ENCODE measurements at regions not wholly inside any gene's neighbourhood (a gene's known extent, or its start where the extent isn't known, plus 50 kb on each side); places are given as distances from the start of the nearest gene placed in this dataset.

DNA sequence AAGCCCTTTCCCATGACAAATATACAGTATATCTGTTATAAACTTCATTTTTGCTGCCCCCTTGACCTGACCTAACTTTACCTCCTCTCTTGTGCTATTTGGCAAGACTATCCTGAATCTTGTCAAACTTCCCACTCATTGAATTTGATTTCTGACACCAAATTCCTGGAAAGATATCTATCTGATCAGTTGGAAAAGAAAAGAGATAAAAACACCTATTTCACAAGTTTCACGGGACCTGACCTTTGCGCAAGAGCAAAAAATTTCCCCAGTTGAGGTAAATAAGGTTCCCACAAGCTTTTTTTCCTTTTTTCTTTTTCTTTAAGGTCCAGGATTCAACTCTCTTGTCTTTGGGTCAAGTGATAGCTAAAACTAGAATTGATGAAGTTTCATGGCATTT, 189.2 kb upstream of the LPP start:
- Histone ChIP-seq H4K20me1 (ENCODE audit: insufficient read depth) (no peaks in the 10 kb centered on the region), H3K79me2 (ENCODE audit: insufficient read depth) (no peaks in the 10 kb centered on the region), H3K4me3 (ENCODE audit: low read depth in 2 of 2, low read length in 1 of 2) (no peak overlapping the region), H3K4me1 (ENCODE audit: control insufficient read depth in 1 of 2, insufficient read depth in 2 of 2, low read depth in 1 of 2, low read length in 1 of 2) (no peaks in the 10 kb centered on the region), H3K27ac (ENCODE audit: low read depth in 2 of 2, low read length in 1 of 2) (no peak overlapping the region), H2AFZ (ENCODE audit: low read depth) (no peak overlapping the region), H3K4me2 (no peak overlapping the region), H3K9me2 (no peaks in the 10 kb centered on the region), H3K9me3 (no peaks in the 10 kb centered on the region), H3F3A (replicated peaks; ENCODE audit: insufficient read depth) (no peaks in the 10 kb centered on the region), H3K9ac (no peak overlapping the region), H3K27me3 (ENCODE audit: insufficient read depth) (no peaks in the 10 kb centered on the region), H3K36me3 (replicated peaks in 1 of 2; ENCODE audit: control insufficient read depth in 1 of 2, insufficient read depth in 2 of 2, low read length in 1 of 2) (no peaks in the 10 kb centered on the region)
- CTCF ChIA-PET = interaction anchor here (0.8 kb wide), 1 partner anchor 226 kb away, joined by 3 read pairs; no protein-coding TSS in a partner anchor
- POLR2A ChIA-PET = no interaction called here
- TF ChIP-seq, protein P1, sequence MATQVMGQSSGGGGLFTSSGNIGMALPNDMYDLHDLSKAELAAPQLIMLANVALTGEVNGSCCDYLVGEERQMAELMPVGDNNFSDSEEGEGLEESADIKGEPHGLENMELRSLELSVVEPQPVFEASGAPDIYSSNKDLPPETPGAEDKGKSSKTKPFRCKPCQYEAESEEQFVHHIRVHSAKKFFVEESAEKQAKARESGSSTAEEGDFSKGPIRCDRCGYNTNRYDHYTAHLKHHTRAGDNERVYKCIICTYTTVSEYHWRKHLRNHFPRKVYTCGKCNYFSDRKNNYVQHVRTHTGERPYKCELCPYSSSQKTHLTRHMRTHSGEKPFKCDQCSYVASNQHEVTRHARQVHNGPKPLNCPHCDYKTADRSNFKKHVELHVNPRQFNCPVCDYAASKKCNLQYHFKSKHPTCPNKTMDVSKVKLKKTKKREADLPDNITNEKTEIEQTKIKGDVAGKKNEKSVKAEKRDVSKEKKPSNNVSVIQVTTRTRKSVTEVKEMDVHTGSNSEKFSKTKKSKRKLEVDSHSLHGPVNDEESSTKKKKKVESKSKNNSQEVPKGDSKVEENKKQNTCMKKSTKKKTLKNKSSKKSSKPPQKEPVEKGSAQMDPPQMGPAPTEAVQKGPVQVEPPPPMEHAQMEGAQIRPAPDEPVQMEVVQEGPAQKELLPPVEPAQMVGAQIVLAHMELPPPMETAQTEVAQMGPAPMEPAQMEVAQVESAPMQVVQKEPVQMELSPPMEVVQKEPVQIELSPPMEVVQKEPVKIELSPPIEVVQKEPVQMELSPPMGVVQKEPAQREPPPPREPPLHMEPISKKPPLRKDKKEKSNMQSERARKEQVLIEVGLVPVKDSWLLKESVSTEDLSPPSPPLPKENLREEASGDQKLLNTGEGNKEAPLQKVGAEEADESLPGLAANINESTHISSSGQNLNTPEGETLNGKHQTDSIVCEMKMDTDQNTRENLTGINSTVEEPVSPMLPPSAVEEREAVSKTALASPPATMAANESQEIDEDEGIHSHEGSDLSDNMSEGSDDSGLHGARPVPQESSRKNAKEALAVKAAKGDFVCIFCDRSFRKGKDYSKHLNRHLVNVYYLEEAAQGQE (IDR thresholded peaks at IDR 0.05; ENCODE audit: low read depth, low read length) = no peak
- no peak for TF ChIP-seq TEAD4 (IDR thresholded peaks at IDR 0.05; ENCODE audit: borderline replicate concordance, insufficient read depth)
- TF ChIP-seq EZH2phosphoT487 (IDR thresholded peaks at IDR 0.05; ENCODE audit: borderline replicate concordance, low read depth) = no peak
- TF ChIP-seq, protein P2, sequence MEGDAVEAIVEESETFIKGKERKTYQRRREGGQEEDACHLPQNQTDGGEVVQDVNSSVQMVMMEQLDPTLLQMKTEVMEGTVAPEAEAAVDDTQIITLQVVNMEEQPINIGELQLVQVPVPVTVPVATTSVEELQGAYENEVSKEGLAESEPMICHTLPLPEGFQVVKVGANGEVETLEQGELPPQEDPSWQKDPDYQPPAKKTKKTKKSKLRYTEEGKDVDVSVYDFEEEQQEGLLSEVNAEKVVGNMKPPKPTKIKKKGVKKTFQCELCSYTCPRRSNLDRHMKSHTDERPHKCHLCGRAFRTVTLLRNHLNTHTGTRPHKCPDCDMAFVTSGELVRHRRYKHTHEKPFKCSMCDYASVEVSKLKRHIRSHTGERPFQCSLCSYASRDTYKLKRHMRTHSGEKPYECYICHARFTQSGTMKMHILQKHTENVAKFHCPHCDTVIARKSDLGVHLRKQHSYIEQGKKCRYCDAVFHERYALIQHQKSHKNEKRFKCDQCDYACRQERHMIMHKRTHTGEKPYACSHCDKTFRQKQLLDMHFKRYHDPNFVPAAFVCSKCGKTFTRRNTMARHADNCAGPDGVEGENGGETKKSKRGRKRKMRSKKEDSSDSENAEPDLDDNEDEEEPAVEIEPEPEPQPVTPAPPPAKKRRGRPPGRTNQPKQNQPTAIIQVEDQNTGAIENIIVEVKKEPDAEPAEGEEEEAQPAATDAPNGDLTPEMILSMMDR (IDR thresholded peaks at IDR 0.05) = no peak
- TF ChIP-seq, protein P3, sequence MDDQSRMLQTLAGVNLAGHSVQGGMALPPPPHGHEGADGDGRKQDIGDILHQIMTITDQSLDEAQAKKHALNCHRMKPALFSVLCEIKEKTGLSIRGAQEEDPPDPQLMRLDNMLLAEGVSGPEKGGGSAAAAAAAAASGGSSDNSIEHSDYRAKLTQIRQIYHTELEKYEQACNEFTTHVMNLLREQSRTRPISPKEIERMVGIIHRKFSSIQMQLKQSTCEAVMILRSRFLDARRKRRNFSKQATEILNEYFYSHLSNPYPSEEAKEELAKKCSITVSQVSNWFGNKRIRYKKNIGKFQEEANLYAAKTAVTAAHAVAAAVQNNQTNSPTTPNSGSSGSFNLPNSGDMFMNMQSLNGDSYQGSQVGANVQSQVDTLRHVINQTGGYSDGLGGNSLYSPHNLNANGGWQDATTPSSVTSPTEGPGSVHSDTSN (IDR thresholded peaks at IDR 0.05) = no peak
- TF ChIP-seq CHD2 (IDR thresholded peaks at IDR 0.05; ENCODE audit: low read length, partially characterized antibody) = no peak
- TF ChIP-seq NRF1 (IDR thresholded peaks at IDR 0.05; ENCODE audit: low read depth, low read length) = no peak
- no peak for TF ChIP-seq MEF2A (IDR thresholded peaks at IDR 0.05; ENCODE audit: borderline replicate concordance, low read depth)
- TF ChIP-seq ELF1 (IDR thresholded peaks at IDR 0.05) = no peak
- TF ChIP-seq RAD21 (IDR thresholded peaks at IDR 0.05; ENCODE audit: low read length) = no peak
- no peak for TF ChIP-seq FOXJ3 (CRISPR knock-in tag; IDR thresholded peaks at IDR 0.05)
- TF ChIP-seq RXRA (IDR thresholded peaks at IDR 0.05; ENCODE audit: borderline replicate concordance, low read depth) = no peak
- TF ChIP-seq TAF1 (IDR thresholded peaks at IDR 0.05; ENCODE audit: borderline replicate concordance, low read depth, low read length) = no peak
- TF ChIP-seq, protein P4, sequence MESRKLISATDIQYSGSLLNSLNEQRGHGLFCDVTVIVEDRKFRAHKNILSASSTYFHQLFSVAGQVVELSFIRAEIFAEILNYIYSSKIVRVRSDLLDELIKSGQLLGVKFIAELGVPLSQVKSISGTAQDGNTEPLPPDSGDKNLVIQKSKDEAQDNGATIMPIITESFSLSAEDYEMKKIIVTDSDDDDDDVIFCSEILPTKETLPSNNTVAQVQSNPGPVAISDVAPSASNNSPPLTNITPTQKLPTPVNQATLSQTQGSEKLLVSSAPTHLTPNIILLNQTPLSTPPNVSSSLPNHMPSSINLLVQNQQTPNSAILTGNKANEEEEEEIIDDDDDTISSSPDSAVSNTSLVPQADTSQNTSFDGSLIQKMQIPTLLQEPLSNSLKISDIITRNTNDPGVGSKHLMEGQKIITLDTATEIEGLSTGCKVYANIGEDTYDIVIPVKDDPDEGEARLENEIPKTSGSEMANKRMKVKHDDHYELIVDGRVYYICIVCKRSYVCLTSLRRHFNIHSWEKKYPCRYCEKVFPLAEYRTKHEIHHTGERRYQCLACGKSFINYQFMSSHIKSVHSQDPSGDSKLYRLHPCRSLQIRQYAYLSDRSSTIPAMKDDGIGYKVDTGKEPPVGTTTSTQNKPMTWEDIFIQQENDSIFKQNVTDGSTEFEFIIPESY (IDR thresholded peaks at IDR 0.05; ENCODE audit: borderline replicate concordance, low read depth) = no peak
- no peak for TF ChIP-seq YY1 (IDR thresholded peaks at IDR 0.05; ENCODE audit: low read depth)
- TF ChIP-seq NFIC (IDR thresholded peaks at IDR 0.05; ENCODE audit: borderline replicate concordance) = no peak
- no peak for TF ChIP-seq FOSL2 (IDR thresholded peaks at IDR 0.05; ENCODE audit: borderline replicate concordance, low read depth)
- no peak for TF ChIP-seq EP300 (IDR thresholded peaks at IDR 0.05; ENCODE audit: borderline replicate concordance in 1 of 2, low read depth in 1 of 2, low read length in 1 of 2)
- no peak for DNase-seq
- WGBS (ENCODE audit: low lambda C conversion rate) = 75% methylated on average over 2 of the region's 2 CpGs

All from SK-N-SH (cell line).